ENCODE measurements at regions not wholly inside any gene's neighbourhood (a gene's known extent, or its start where the extent isn't known, plus 50 kb on each side); places are given as distances from the start of the nearest gene placed in this dataset.
A peak's percentile ranks its signal among the peaks of the same experiment; 100 is the strongest.

GRCh38 chr3:86645756-86646155 lies 345.2 kb downstream of the VGLL3 start:
- 98% methylated on average over 2 of the region's 2 CpGs for WGBS
- Histone ChIP-seq H3K4me1 (ENCODE audit: control insufficient read depth in 2 of 2, insufficient read depth in 2 of 2, low read length in 2 of 2) (no peaks in the 10 kb centered on the region), H3K9me3 (ENCODE audit: control insufficient read depth in 2 of 2, insufficient read depth in 1 of 2, low read length in 1 of 2) (no peaks in the 10 kb centered on the region), H3K36me3 (ENCODE audit: control insufficient read depth in 2 of 2, insufficient read depth in 2 of 2, low read length in 1 of 2) (no peaks in the 10 kb centered on the region), H3K27ac (ENCODE audit: low read depth in 1 of 2, low read length in 1 of 2) (no peak overlapping the region), H3K27me3 (ENCODE audit: control insufficient read depth in 2 of 2, insufficient read depth in 1 of 2, low read length in 1 of 2) (no peaks in the 10 kb centered on the region), H3K4me3 (ENCODE audit: low read length in 2 of 2) (no peak overlapping the region)
- DNase-seq (ENCODE audit: low read depth in 6 of 9, low spot score in 9 of 9), result no peak

- no peaks in the 10 kb centered on the region for H3K36me3 ChIP-seq (ENCODE audit: control insufficient read depth in 2 of 2, insufficient read depth in 2 of 2, low read length in 1 of 2)
- 87% methylated on average over 3 of the region's 3 CpGs for WGBS
- no peaks in the 10 kb centered on the region for H3K9me3 ChIP-seq (ENCODE audit: control insufficient read depth in 2 of 2, insufficient read depth in 1 of 2, low read length in 1 of 2)
- H3K27me3 ChIP-seq (ENCODE audit: control insufficient read depth in 2 of 2, insufficient read depth in 1 of 2, low read length in 1 of 2), result no peaks in the 10 kb centered on the region
- no peak for DNase-seq (ENCODE audit: low read depth in 6 of 9, low spot score in 9 of 9)
- H3K4me3 ChIP-seq (ENCODE audit: low read length in 2 of 2), result no peak overlapping the region
- H3K4me1 ChIP-seq (ENCODE audit: control insufficient read depth in 2 of 2, insufficient read depth in 2 of 2, low read length in 2 of 2), result no peaks in the 10 kb centered on the region
- H3K27ac ChIP-seq (ENCODE audit: low read depth in 1 of 2, low read length in 1 of 2), result no peak overlapping the region
Measured at GRCh38 chr3:86634361-86634760, 356.6 kb downstream of the VGLL3 start.

GRCh38 chr3:86629511-86629910 lies 361.4 kb downstream of the VGLL3 start:
- Histone ChIP-seq H3K27me3 (ENCODE audit: control insufficient read depth in 2 of 2, insufficient read depth in 1 of 2, low read length in 1 of 2) (no peaks in the 10 kb centered on the region), H3K4me1 (ENCODE audit: control insufficient read depth in 2 of 2, insufficient read depth in 2 of 2, low read length in 2 of 2) (no peaks in the 10 kb centered on the region), H3K27ac (ENCODE audit: low read depth in 1 of 2, low read length in 1 of 2) (no peak overlapping the region), H3K9me3 (ENCODE audit: control insufficient read depth in 2 of 2, insufficient read depth in 1 of 2, low read length in 1 of 2) (no peaks in the 10 kb centered on the region), H3K4me3 (ENCODE audit: low read length in 2 of 2) (no peak overlapping the region), H3K36me3 (ENCODE audit: control insufficient read depth in 2 of 2, insufficient read depth in 2 of 2, low read length in 1 of 2) (no peaks in the 10 kb centered on the region)
- WGBS, result 84% methylated on average over 4 of the region's 4 CpGs
- DNase-seq (ENCODE audit: low read depth in 6 of 9, low spot score in 9 of 9), result no peak

GRCh38 chr3:86624192-86624591 lies 366.8 kb downstream of the VGLL3 start:
- no peaks in the 10 kb centered on the region for H3K36me3 ChIP-seq (ENCODE audit: control insufficient read depth in 2 of 2, insufficient read depth in 2 of 2, low read length in 1 of 2)
- over 99% methylated on average over 2 of the region's 2 CpGs for WGBS
- no peak overlapping the region for H3K4me3 ChIP-seq (ENCODE audit: low read length in 2 of 2)
- H3K9me3 ChIP-seq (ENCODE audit: control insufficient read depth in 2 of 2, insufficient read depth in 1 of 2, low read length in 1 of 2), result no peaks in the 10 kb centered on the region
- H3K4me1 ChIP-seq (ENCODE audit: control insufficient read depth in 2 of 2, insufficient read depth in 2 of 2, low read length in 2 of 2), result no peaks in the 10 kb centered on the region
- DNase-seq (ENCODE audit: low read depth in 6 of 9, low spot score in 9 of 9), result no peak
- no peak overlapping the region for H3K27ac ChIP-seq (ENCODE audit: low read depth in 1 of 2, low read length in 1 of 2)
- H3K27me3 ChIP-seq (ENCODE audit: control insufficient read depth in 2 of 2, insufficient read depth in 1 of 2, low read length in 1 of 2), result no peaks in the 10 kb centered on the region

GRCh38 chr3:86618706-86619105 lies 372.2 kb downstream of the VGLL3 start:
- Histone ChIP-seq H3K27ac (ENCODE audit: low read depth in 1 of 2, low read length in 1 of 2) (no peak overlapping the region), H3K27me3 (ENCODE audit: control insufficient read depth in 2 of 2, insufficient read depth in 1 of 2, low read length in 1 of 2) (no peaks in the 10 kb centered on the region), H3K4me3 (ENCODE audit: low read length in 2 of 2) (no peak overlapping the region), H3K36me3 (ENCODE audit: control insufficient read depth in 2 of 2, insufficient read depth in 2 of 2, low read length in 1 of 2) (no peaks in the 10 kb centered on the region), H3K9me3 (ENCODE audit: control insufficient read depth in 2 of 2, insufficient read depth in 1 of 2, low read length in 1 of 2) (no peaks in the 10 kb centered on the region), H3K4me1 (ENCODE audit: control insufficient read depth in 2 of 2, insufficient read depth in 2 of 2, low read length in 2 of 2) (no peaks in the 10 kb centered on the region)
- no peak for DNase-seq (ENCODE audit: low read depth in 6 of 9, low spot score in 9 of 9)
- WGBS, result 76% methylated on average over 5 of the region's 5 CpGs

- Histone ChIP-seq H3K27me3 (ENCODE audit: control insufficient read depth in 2 of 2, insufficient read depth in 1 of 2, low read length in 1 of 2) (no peaks in the 10 kb centered on the region), H3K36me3 (ENCODE audit: control insufficient read depth in 2 of 2, insufficient read depth in 2 of 2, low read length in 1 of 2) (no peaks in the 10 kb centered on the region), H3K9me3 (ENCODE audit: control insufficient read depth in 2 of 2, insufficient read depth in 1 of 2, low read length in 1 of 2) (peaks cover 0 to 7% of the 10 kb centered on the region in 2 donors), H3K4me1 (ENCODE audit: control insufficient read depth in 2 of 2, insufficient read depth in 2 of 2, low read length in 2 of 2) (no peaks in the 10 kb centered on the region), H3K27ac (ENCODE audit: low read depth in 1 of 2, low read length in 1 of 2) (no peak overlapping the region), H3K4me3 (ENCODE audit: low read length in 2 of 2) (no peak overlapping the region)
- no peak for DNase-seq (ENCODE audit: low read depth in 6 of 9, low spot score in 9 of 9)
- 81% methylated on average over 2 of the region's 2 CpGs for WGBS
Measured at GRCh38 chr3:86605166-86605565, 385.8 kb downstream of the VGLL3 start.

- Histone ChIP-seq H3K27me3 (ENCODE audit: control insufficient read depth in 2 of 2, insufficient read depth in 1 of 2, low read length in 1 of 2) (no peaks in the 10 kb centered on the region), H3K9me3 (ENCODE audit: control insufficient read depth in 2 of 2, insufficient read depth in 1 of 2, low read length in 1 of 2) (no peaks in the 10 kb centered on the region), H3K4me1 (ENCODE audit: control insufficient read depth in 2 of 2, insufficient read depth in 2 of 2, low read length in 2 of 2) (no peaks in the 10 kb centered on the region), H3K36me3 (ENCODE audit: control insufficient read depth in 2 of 2, insufficient read depth in 2 of 2, low read length in 1 of 2) (no peaks in the 10 kb centered on the region), H3K27ac (ENCODE audit: low read depth in 1 of 2, low read length in 1 of 2) (no peak overlapping the region), H3K4me3 (ENCODE audit: low read length in 2 of 2) (no peak overlapping the region)
- no peak for DNase-seq (ENCODE audit: low read depth in 6 of 9, low spot score in 9 of 9)
- 93% methylated on average over 3 of the region's 3 CpGs for WGBS
Measured at GRCh38 chr3:86595696-86596095, 395.3 kb downstream of the VGLL3 start.

GRCh38 chr3:86594838-86595237 lies 396.1 kb downstream of the VGLL3 start:
- Histone ChIP-seq H3K27ac (ENCODE audit: low read depth in 1 of 2, low read length in 1 of 2) (no peak overlapping the region), H3K4me1 (ENCODE audit: control insufficient read depth in 2 of 2, insufficient read depth in 2 of 2, low read length in 2 of 2) (no peaks in the 10 kb centered on the region), H3K9me3 (ENCODE audit: control insufficient read depth in 2 of 2, insufficient read depth in 1 of 2, low read length in 1 of 2) (no peaks in the 10 kb centered on the region), H3K4me3 (ENCODE audit: low read length in 2 of 2) (no peak overlapping the region), H3K36me3 (ENCODE audit: control insufficient read depth in 2 of 2, insufficient read depth in 2 of 2, low read length in 1 of 2) (no peaks in the 10 kb centered on the region), H3K27me3 (ENCODE audit: control insufficient read depth in 2 of 2, insufficient read depth in 1 of 2, low read length in 1 of 2) (no peaks in the 10 kb centered on the region)
- WGBS, result 51% methylated on average over 1 of the region's 1 CpG
- no peak for DNase-seq (ENCODE audit: low read depth in 6 of 9, low spot score in 9 of 9)

- no peaks in the 10 kb centered on the region for H3K36me3 ChIP-seq (ENCODE audit: control insufficient read depth in 2 of 2, insufficient read depth in 2 of 2, low read length in 1 of 2)
- no peak for DNase-seq (ENCODE audit: low read depth in 6 of 9, low spot score in 9 of 9)
- H3K4me1 ChIP-seq (ENCODE audit: control insufficient read depth in 2 of 2, insufficient read depth in 2 of 2, low read length in 2 of 2), result no peaks in the 10 kb centered on the region
- no peak overlapping the region for H3K4me3 ChIP-seq (ENCODE audit: low read length in 2 of 2)
- H3K27ac ChIP-seq (ENCODE audit: low read depth in 1 of 2, low read length in 1 of 2), result no peak overlapping the region
- peaks cover 0 to 4% of the 10 kb centered on the region in 2 donors for H3K9me3 ChIP-seq (ENCODE audit: control insufficient read depth in 2 of 2, insufficient read depth in 1 of 2, low read length in 1 of 2)
- no peaks in the 10 kb centered on the region for H3K27me3 ChIP-seq (ENCODE audit: control insufficient read depth in 2 of 2, insufficient read depth in 1 of 2, low read length in 1 of 2)
- WGBS, result 73% methylated on average over 2 of the region's 2 CpGs
Measured at GRCh38 chr3:86578071-86578470, 412.9 kb downstream of the VGLL3 start.

GRCh38 chr3:86563400-86563970 lies 427.5 kb downstream of the VGLL3 start:
- no peak overlapping the region for H3K27ac ChIP-seq (ENCODE audit: low read depth in 1 of 2, low read length in 1 of 2)
- no peaks in the 10 kb centered on the region for H3K27me3 ChIP-seq (ENCODE audit: control insufficient read depth in 2 of 2, insufficient read depth in 1 of 2, low read length in 1 of 2)
- no peaks in the 10 kb centered on the region for H3K4me1 ChIP-seq (ENCODE audit: control insufficient read depth in 2 of 2, insufficient read depth in 2 of 2, low read length in 2 of 2)
- no peak overlapping the region for H3K4me3 ChIP-seq (ENCODE audit: low read length in 2 of 2)
- WGBS, result 54% methylated on average over 2 of the region's 2 CpGs
- DNase-seq (ENCODE audit: low read depth in 6 of 9, low spot score in 9 of 9), result peak in 5 of 9 donors; percentile 1 to 21 (median 2)
- no peaks in the 10 kb centered on the region for H3K9me3 ChIP-seq (ENCODE audit: control insufficient read depth in 2 of 2, insufficient read depth in 1 of 2, low read length in 1 of 2)
- no peaks in the 10 kb centered on the region for H3K36me3 ChIP-seq (ENCODE audit: control insufficient read depth in 2 of 2, insufficient read depth in 2 of 2, low read length in 1 of 2)
